WTC11 (cell line): ENCODE measurements at regions not wholly inside any gene's neighbourhood (a gene's known extent, or its start where the extent isn't known, plus 50 kb on each side); places are given as distances from the start of the nearest gene placed in this dataset.

Experiments
- ATAC-seq: fragments of 200-7000 bp; cut with Tn5 transposase; 2 replicates; pipeline ENCODE4 v1.10.0; 2021; ENCODE audit warnings: mild to moderate bottlenecking, moderate library complexity
- CTCF ChIA-PET: fragments of 300-600 bp; sonication (Branson Sonifier 250); formaldehyde crosslinking; loops from one replicate; lab custom pipeline; 2021; ENCODE audit warnings: antibody characterized with exemption; lab: Charles Lee
- POLR2A ChIA-PET: fragments of 350-600 bp; sonication (Branson Sonifier 250); formaldehyde crosslinking; loops from one replicate; lab custom pipeline; 2021; ENCODE audit warnings: antibody characterized with exemption; lab: Charles Lee
- DNase-seq: peaks from one replicate; pipeline ENCODE4 v3.0.0; 2021; ENCODE audit warnings: low spot score
- H3K27ac Mint-ChIP-seq: 2 replicates; pipeline ENCODE4 v1.8.0; 2021; ENCODE audit warnings: mixed read lengths
- H3K27me3 Mint-ChIP-seq: 2 replicates; pipeline ENCODE4 v1.8.0; 2021; ENCODE audit warnings: low read depth, mild to moderate bottlenecking, moderate library complexity, mixed read lengths
- H3K36me3 Mint-ChIP-seq: 2 replicates; pipeline ENCODE4 v1.8.0; 2021; ENCODE audit warnings: mixed read lengths
- H3K4me1 Mint-ChIP-seq: 2 replicates; pipeline ENCODE4 v1.8.0; 2022; ENCODE audit warnings: mixed read lengths
- H3K4me3 Mint-ChIP-seq: 2 replicates; pipeline ENCODE4 v1.8.0; 2021; ENCODE audit warnings: mild to moderate bottlenecking, moderate library complexity, mixed read lengths
- H3K9me3 Mint-ChIP-seq: 2 replicates; pipeline ENCODE4 v1.8.0; 2021; ENCODE audit warnings: mixed read lengths
- AFF4 ChIP-seq: sonication (generic); formaldehyde crosslinking; IDR thresholded peaks from 2 replicates; pipeline ENCODE4 v1.8.1; 2023; ENCODE audit warnings: mild to moderate bottlenecking, missing genetic modification reagents, borderline replicate concordance
- ERG ChIP-seq: fragments of 250-450 bp; sonication (Bioruptor Pico); IDR thresholded peaks from 2 replicates; pipeline ENCODE4 v1.8.0; 2021; ENCODE audit warnings: mild to moderate bottlenecking
- ESRRA ChIP-seq: sonication (generic); formaldehyde crosslinking; IDR thresholded peaks from 2 replicates; pipeline ENCODE4 v1.8.1; 2022; ENCODE audit warnings: mild to moderate bottlenecking, missing genetic modification reagents, borderline replicate concordance
- FOXP1 ChIP-seq: sonication (generic); formaldehyde crosslinking; IDR thresholded peaks from 2 replicates; pipeline ENCODE4 v1.8.0; 2022; ENCODE audit warnings: missing genetic modification reagents, mild to moderate bottlenecking, moderate library complexity, borderline replicate concordance
- HMGXB4 ChIP-seq: sonication (generic); formaldehyde crosslinking; IDR thresholded peaks from 2 replicates; pipeline ENCODE4 v1.8.1; 2023; ENCODE audit warnings: mild to moderate bottlenecking, moderate library complexity, missing genetic modification reagents
- JAZF1 ChIP-seq: fragments of 250-450 bp; sonication (Bioruptor Pico); IDR thresholded peaks from 2 replicates; pipeline ENCODE4 v1.9.0; 2021; ENCODE audit warnings: moderate library complexity, mild to moderate bottlenecking, inconsistent platforms
- MLX ChIP-seq: sonication (generic); formaldehyde crosslinking; IDR thresholded peaks from 2 replicates; pipeline ENCODE4 v1.8.1; 2023; ENCODE audit warnings: mild to moderate bottlenecking, missing genetic modification reagents, moderate library complexity
- MYBL2 ChIP-seq: sonication (generic); formaldehyde crosslinking; IDR thresholded peaks from 2 replicates; pipeline ENCODE4 v1.8.1; 2023; ENCODE audit warnings: mild to moderate bottlenecking, moderate library complexity, missing genetic modification reagents
- NFE2L1 ChIP-seq: sonication (generic); formaldehyde crosslinking; IDR thresholded peaks from 2 replicates; pipeline ENCODE4 v1.8.1; 2023; ENCODE audit warnings: missing genetic modification reagents
- SMAD4 ChIP-seq: sonication (generic); formaldehyde crosslinking; IDR thresholded peaks from 2 replicates; pipeline ENCODE4 v1.8.0; 2022; ENCODE audit warnings: mild to moderate bottlenecking, missing genetic modification reagents
- USF1 ChIP-seq: sonication (generic); formaldehyde crosslinking; IDR thresholded peaks from 2 replicates; pipeline ENCODE4 v1.8.0; 2022; ENCODE audit warnings: mild to moderate bottlenecking, missing genetic modification reagents
- ZBTB43 ChIP-seq: sonication (generic); formaldehyde crosslinking; IDR thresholded peaks from 2 replicates; pipeline ENCODE4 v1.8.1; 2023; ENCODE audit warnings: mild to moderate bottlenecking, missing genetic modification reagents
- ZNF263 ChIP-seq: sonication (generic); formaldehyde crosslinking; IDR thresholded peaks from 2 replicates; pipeline ENCODE4 v1.8.1; 2022; ENCODE audit warnings: low read depth, mild to moderate bottlenecking, moderate library complexity, missing genetic modification reagents
- ZNF423 ChIP-seq: fragments of 250-450 bp; sonication (Bioruptor Pico); IDR thresholded peaks from 2 replicates; pipeline ENCODE4 v2.1.2; 2022; ENCODE audit warnings: mild to moderate bottlenecking, moderate library complexity

GRCh38 chr5:38642189-38642911 is 85.9 kb upstream of the LIFR start (continued):
- TF ChIP-seq ZBTB43 (CRISPR knock-in tag): no peak
- TF ChIP-seq ESRRA (CRISPR knock-in tag): no peak
- no peak for TF ChIP-seq USF1 (CRISPR knock-in tag)

GRCh38 chr5:38643616-38644015 is 87.2 kb upstream of the LIFR start:
- ATAC-seq (no peak), DNase-seq (no peak)
- H3K9me3 Mint-ChIP-seq: peaks cover 11% of the 10 kb centered on the region; the same call in 1 of the 2 replicates

More at GRCh38 chr5:38643616-38644015, 87.2 kb upstream of the LIFR start:
- ChIA-PET CTCF (no interaction called here), POLR2A (no interaction called here)
- TF ChIP-seq SMAD4 (CRISPR knock-in tag) (no peak), ZNF423 (CRISPR knock-in tag) (no peak), FOXP1 (no peak), HMGXB4 (CRISPR knock-in tag) (no peak), ERG (CRISPR knock-in tag) (no peak), ZBTB43 (CRISPR knock-in tag) (no peak), USF1 (CRISPR knock-in tag) (no peak), MYBL2 (CRISPR knock-in tag) (no peak), NFE2L1 (no peak), ZNF263 (no peak), JAZF1 (CRISPR knock-in tag) (no peak), MLX (no peak), AFF4 (CRISPR knock-in tag) (no peak)
- H3K27me3 Mint-ChIP-seq: no peaks in the 10 kb centered on the region; the same call in 1 of the 2 replicates
- no peak overlapping the region for H3K4me3 Mint-ChIP-seq
- H3K27ac Mint-ChIP-seq: no peak overlapping the region
- no peaks in the 10 kb centered on the region for H3K36me3 Mint-ChIP-seq
- peaks cover 5% of the 10 kb centered on the region; the same call in 1 of the 2 replicates for H3K4me1 Mint-ChIP-seq
